HUES48 (cell line): ENCODE measurements at regions not wholly inside any gene's neighbourhood (a gene's known extent, or its start where the extent isn't known, plus 50 kb on each side); places are given as distances from the start of the nearest gene placed in this dataset.

Experiments used
- H3K27ac ChIP-seq: one replicate; pipeline ENCODE4 v1.7.0; 2013; ENCODE audit warnings: low read depth, low read length, inconsistent platforms
- H3K27me3 ChIP-seq: 2 replicates; pipeline ENCODE4 v1.6.1; 2013; ENCODE audit warnings: mild to moderate bottlenecking, low read length; ENCODE audit not compliant: control insufficient read depth, insufficient read depth
- H3K36me3 ChIP-seq: 2 replicates; pipeline ENCODE4 v1.6.1; 2013; ENCODE audit warnings: low read length; ENCODE audit not compliant: control insufficient read depth, insufficient read depth
- H3K4me1 ChIP-seq: 2 replicates; pipeline ENCODE4 v1.6.1; 2013; ENCODE audit warnings: mild to moderate bottlenecking, low read length; ENCODE audit not compliant: control insufficient read depth, insufficient read depth
- H3K4me3 ChIP-seq: 2 replicates; pipeline ENCODE4 v1.5.1; 2013; ENCODE audit warnings: mild to moderate bottlenecking, low read depth, low read length
- H3K9ac ChIP-seq: 2 replicates; pipeline ENCODE4 v1.6.1; 2013; ENCODE audit warnings: mild to moderate bottlenecking, low read depth, low read length, moderate library complexity
- H3K9me3 ChIP-seq: 2 replicates; pipeline ENCODE4 v1.6.1; 2013; ENCODE audit warnings: low read length; ENCODE audit not compliant: control insufficient read depth, insufficient read depth

DNA sequence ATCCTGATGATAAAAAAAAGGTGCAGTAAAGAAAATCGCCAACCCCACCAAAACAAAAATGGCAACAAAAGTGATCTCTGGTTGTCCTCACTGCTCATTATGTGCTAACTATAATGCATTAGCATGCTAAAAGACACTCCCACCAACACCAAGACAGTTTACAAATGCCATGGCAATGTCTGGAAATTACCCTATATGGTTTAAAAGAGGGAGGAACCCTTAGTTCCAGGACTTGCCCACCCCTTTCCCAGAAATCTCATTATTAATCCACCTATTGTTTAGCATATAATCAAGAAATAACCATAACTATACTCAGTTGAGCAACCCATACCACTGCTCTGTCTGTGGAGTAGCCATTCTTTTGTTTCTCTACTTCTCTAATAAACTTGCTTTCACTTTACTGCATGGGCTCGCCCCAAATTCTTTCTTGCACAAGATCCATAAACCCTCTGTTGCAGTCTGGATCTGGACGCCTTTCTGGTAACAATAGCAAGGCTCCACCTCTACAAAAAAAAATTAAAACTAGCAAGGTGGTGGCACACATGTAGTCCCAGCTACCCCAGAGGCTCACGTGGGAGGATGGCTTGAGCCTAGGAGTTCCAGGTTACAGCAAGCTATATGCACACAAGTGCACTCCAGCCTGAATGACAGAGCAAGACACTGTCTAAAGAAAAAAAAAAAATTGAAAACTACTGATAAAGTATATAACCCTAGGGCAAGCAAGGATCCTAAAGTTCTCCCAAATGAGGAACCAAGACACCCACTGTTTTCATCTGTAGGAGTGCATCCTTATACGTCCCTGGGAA is 278.8 kb upstream of the JARID2 start:
- Histone ChIP-seq H3K4me3 (no peak overlapping the region), H3K4me1 (peaks cover 46% of the 10 kb centered on the region), H3K27me3 (no peaks in the 10 kb centered on the region), H3K36me3 (no peaks in the 10 kb centered on the region), H3K9ac (no peak overlapping the region), H3K9me3 (no peaks in the 10 kb centered on the region), H3K27ac (no peak overlapping the region)

DNA sequence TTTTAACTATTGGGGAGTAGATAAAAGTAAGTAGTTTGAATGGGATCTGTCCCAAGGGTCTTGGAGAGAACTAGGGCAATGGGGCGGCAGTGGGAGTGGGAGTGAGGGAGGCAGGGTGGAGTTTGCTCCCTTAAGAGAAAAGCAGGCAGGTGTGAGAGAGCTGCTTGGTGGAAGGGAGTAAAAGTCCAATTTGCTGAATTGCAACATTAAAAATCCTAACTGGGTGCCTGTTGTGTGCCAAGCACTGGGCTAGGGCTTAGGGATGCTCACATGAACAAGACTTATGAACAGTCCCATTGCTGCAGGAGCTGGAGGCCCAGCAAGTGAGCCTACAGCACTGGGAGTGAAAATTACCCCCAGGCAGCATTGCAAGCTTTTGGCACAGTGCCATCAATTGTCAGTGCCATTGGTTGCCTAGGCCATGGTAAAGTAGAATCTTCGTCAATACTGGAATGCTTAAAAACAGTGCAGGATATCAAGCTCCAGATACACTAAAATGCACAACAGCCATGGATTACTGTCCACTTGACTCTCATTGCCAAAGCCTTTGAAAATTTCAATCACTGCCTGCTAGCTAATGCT is 277.7 kb upstream of the JARID2 start:
- Histone ChIP-seq H3K27me3 (no peaks in the 10 kb centered on the region), H3K36me3 (no peaks in the 10 kb centered on the region), H3K27ac (no peak overlapping the region), H3K4me1 (peaks cover 46% of the 10 kb centered on the region), H3K9ac (no peak overlapping the region), H3K9me3 (no peaks in the 10 kb centered on the region), H3K4me3 (no peak overlapping the region)

DNA sequence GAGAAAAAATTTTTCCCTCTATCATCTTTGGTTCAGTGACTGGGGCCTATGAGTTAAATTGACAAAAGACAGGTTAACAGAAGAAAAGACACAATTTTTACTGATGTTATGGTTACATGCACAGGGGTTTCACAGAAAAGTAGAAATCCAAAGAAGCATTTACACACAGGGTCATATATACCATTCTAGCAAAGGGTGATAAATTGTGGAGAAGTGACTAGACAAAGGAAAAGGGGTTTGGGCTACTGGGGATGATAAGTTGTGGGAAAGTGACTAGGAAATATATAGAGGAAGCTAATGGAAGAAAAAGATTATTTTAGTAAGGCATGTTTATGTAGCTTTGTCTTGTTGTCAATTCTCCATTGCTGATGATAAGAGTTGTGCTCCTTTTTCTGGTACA is 276.7 kb upstream of the JARID2 start:
- H3K27ac ChIP-seq, result no peak overlapping the region

GRCh38 chr6:14972379-14973067 is 273.3 kb upstream of the JARID2 start:
- H3K4me3 ChIP-seq, result no peak overlapping the region
- no peak overlapping the region for H3K27ac ChIP-seq
- no peaks in the 10 kb centered on the region for H3K9me3 ChIP-seq
- H3K36me3 ChIP-seq, result no peaks in the 10 kb centered on the region
- no peak overlapping the region for H3K9ac ChIP-seq
- H3K27me3 ChIP-seq, result no peaks in the 10 kb centered on the region
- peaks cover 31% of the 10 kb centered on the region for H3K4me1 ChIP-seq

More for the DNA sequence above, 276.7 kb upstream of the JARID2 start:
- no peak overlapping the region for H3K4me3 ChIP-seq
- no peaks in the 10 kb centered on the region for H3K36me3 ChIP-seq
- H3K9me3 ChIP-seq, result no peaks in the 10 kb centered on the region
- H3K27me3 ChIP-seq, result no peaks in the 10 kb centered on the region
- H3K4me1 ChIP-seq, result peaks cover 47% of the 10 kb centered on the region
- H3K9ac ChIP-seq, result no peak overlapping the region

GRCh38 chr6:14974372-14974771 is 271.5 kb upstream of the JARID2 start:
- Histone ChIP-seq H3K9ac (no peak overlapping the region), H3K4me3 (no peak overlapping the region), H3K27me3 (no peaks in the 10 kb centered on the region), H3K9me3 (no peaks in the 10 kb centered on the region), H3K4me1 (peaks cover 24% of the 10 kb centered on the region), H3K36me3 (no peaks in the 10 kb centered on the region), H3K27ac (no peak overlapping the region)

DNA sequence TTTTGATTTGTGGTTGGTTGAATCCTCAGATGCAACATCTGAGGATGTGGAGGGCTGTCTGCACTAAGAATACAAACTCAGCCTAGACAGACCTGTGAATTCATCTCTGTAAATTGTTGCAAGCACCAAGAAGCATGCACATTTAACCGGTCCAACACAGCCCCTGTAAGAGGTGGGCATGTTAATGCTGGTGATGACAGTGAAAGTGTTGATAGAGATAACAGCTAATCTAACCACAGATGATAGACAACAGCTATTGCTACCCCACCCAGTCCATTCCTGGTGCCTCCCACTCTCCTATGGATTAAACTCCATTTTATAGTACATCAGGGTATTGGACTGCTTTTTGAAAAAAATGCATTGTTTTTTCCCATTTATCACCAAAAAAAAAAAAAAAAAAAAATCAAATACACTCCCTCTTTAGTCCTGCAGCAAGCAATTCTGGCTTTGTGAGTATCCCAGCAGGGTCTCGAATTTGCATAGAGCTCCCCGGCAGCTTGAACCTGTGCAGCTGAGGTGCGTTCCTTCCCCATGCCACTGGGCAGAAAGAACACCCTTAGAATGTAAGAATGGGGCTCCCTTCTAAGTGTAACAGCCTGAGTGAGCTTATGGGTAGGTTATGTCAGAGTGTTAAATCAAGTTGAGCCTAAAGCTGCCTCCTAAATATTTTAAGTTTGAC is 270.9 kb upstream of the JARID2 start:
- no peak overlapping the region for H3K9ac ChIP-seq
- no peak overlapping the region for H3K4me3 ChIP-seq
- H3K36me3 ChIP-seq, result no peaks in the 10 kb centered on the region
- no peak overlapping the region for H3K27ac ChIP-seq
- H3K27me3 ChIP-seq, result no peaks in the 10 kb centered on the region
- no peaks in the 10 kb centered on the region for H3K9me3 ChIP-seq
- H3K4me1 ChIP-seq, result peaks cover 20% of the 10 kb centered on the region

GRCh38 chr6:14975471-14975817 is 270.4 kb upstream of the JARID2 start:
- Histone ChIP-seq H3K36me3 (no peaks in the 10 kb centered on the region), H3K9me3 (no peaks in the 10 kb centered on the region), H3K27ac (no peak overlapping the region), H3K4me3 (no peak overlapping the region), H3K4me1 (peaks cover 16% of the 10 kb centered on the region), H3K9ac (no peak overlapping the region), H3K27me3 (no peaks in the 10 kb centered on the region)

DNA sequence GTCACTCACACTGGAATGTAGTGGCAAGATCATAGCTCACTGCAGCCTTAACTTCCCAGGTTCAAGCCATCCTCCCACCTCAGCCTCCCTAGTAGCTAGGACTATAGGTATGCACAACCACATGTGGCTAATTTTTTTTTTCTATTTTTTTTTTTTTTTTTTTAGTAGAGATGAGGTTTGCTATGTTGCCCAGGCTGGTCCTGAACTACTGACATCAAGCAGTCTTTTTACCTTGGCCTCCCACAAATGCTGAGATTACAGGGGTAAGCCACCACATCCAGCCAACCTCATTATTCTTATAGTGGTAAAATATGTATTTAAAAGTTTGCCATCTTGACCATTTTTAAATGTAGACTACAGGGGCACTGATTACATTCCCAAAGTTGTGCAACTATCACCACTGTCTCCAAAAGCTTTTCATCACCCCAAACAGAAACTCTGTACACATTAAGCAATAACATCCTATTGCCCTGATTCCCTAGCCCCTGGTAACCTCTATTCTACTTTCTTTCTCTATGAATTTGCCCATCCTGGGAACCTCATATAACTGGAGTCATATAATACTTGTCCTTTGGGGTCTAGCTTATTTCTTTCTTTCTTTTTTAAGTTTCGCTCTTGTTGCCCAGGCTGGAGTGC is 268.0 kb upstream of the JARID2 start:
- H3K27me3 ChIP-seq, result no peaks in the 10 kb centered on the region
- H3K27ac ChIP-seq, result no peak overlapping the region
- peaks cover 16% of the 10 kb centered on the region for H3K4me1 ChIP-seq
- no peaks in the 10 kb centered on the region for H3K36me3 ChIP-seq
- no peaks in the 10 kb centered on the region for H3K9me3 ChIP-seq
- no peak overlapping the region for H3K4me3 ChIP-seq
- H3K9ac ChIP-seq, result no peak overlapping the region

- Histone ChIP-seq H3K9me3 (no peaks in the 10 kb centered on the region), H3K27ac (no peak overlapping the region), H3K9ac (no peak overlapping the region), H3K27me3 (no peaks in the 10 kb centered on the region), H3K4me3 (no peak overlapping the region), H3K36me3 (peaks cover 14% of the 10 kb centered on the region; the same call in 1 of the 2 replicates), H3K4me1 (peaks cover 15% of the 10 kb centered on the region)
Observed at GRCh38 chr6:14981960-14982359, 263.9 kb upstream of the JARID2 start.

GRCh38 chr6:14983599-14984518 is 262.0 kb upstream of the JARID2 start:
- Histone ChIP-seq H3K36me3 (peaks cover 22% of the 10 kb centered on the region; the same call in 1 of the 2 replicates), H3K9me3 (no peaks in the 10 kb centered on the region), H3K9ac (no peak overlapping the region), H3K4me1 (peaks cover 15% of the 10 kb centered on the region), H3K27me3 (no peaks in the 10 kb centered on the region), H3K27ac (no peak overlapping the region), H3K4me3 (no peak overlapping the region)
